Endothelial cell of umbilical vein (primary cell): ENCODE measurements at regions not wholly inside any gene's neighbourhood (a gene's known extent, or its start where the extent isn't known, plus 50 kb on each side); places are given as distances from the start of the nearest gene placed in this dataset.

Experiments used
- GATA2 ChIP-seq: IDR thresholded peaks from 2 replicates; pipeline ENCODE4 v1.7.0; 2011; ENCODE audit warnings: low read depth, mild to moderate bottlenecking, moderate library complexity, mixed read lengths, low read length; ENCODE audit not compliant: insufficient read length, insufficient read depth
- MYC ChIP-seq: IDR thresholded peaks from one replicate; pipeline ENCODE4 v1.6.1; 2011; ENCODE audit warnings: mild to moderate bottlenecking, low read depth, low read length
- POLR2A ChIP-seq: IDR thresholded peaks from 2 replicates; pipeline ENCODE4 v1.6.1; 2012; ENCODE audit warnings: low read depth, mild to moderate bottlenecking, control low read depth, low read length
- POLR2AphosphoS5 ChIP-seq: IDR thresholded peaks from 2 replicates; pipeline ENCODE4 v1.6.1; 2012; ENCODE audit warnings: low read depth, mild to moderate bottlenecking, control low read depth, low read length, moderate library complexity; ENCODE audit not compliant: insufficient read depth
- TF ChIP-seq, protein P1 (sequence below), 2 donors: IDR thresholded peaks; 1 replicate in 1 of 2; 2 replicates in 1 of 2; pipeline ENCODE4 v1.5.1; 2011; ENCODE audit warnings: low read length in 2 of 2, mild to moderate bottlenecking in 2 of 2, moderate library complexity in 2 of 2, control low read depth in 1 of 2, inconsistent platforms in 1 of 2, low read depth in 1 of 2; ENCODE audit not compliant: insufficient read depth in 1 of 2; ENCODE audit errors: extremely low read depth in 1 of 2

- TF ChIP-seq, protein P1, sequence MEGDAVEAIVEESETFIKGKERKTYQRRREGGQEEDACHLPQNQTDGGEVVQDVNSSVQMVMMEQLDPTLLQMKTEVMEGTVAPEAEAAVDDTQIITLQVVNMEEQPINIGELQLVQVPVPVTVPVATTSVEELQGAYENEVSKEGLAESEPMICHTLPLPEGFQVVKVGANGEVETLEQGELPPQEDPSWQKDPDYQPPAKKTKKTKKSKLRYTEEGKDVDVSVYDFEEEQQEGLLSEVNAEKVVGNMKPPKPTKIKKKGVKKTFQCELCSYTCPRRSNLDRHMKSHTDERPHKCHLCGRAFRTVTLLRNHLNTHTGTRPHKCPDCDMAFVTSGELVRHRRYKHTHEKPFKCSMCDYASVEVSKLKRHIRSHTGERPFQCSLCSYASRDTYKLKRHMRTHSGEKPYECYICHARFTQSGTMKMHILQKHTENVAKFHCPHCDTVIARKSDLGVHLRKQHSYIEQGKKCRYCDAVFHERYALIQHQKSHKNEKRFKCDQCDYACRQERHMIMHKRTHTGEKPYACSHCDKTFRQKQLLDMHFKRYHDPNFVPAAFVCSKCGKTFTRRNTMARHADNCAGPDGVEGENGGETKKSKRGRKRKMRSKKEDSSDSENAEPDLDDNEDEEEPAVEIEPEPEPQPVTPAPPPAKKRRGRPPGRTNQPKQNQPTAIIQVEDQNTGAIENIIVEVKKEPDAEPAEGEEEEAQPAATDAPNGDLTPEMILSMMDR (IDR thresholded peaks at IDR 0.05; ENCODE audit: extremely low read depth in 1 of 2, insufficient read depth in 1 of 2, low read depth in 1 of 2, low read length in 2 of 2), result no peak
- TF ChIP-seq MYC (no peak), POLR2A (no peak), GATA2 (no peak), POLR2AphosphoS5 (no peak)
Measured at GRCh38 chr10:21160116-21160515, 263.0 kb upstream of the NEBL start.
